Esophagus muscularis mucosa (tissue), 3 donors: ENCODE measurements at regions not wholly inside any gene's neighbourhood (a gene's known extent, or its start where the extent isn't known, plus 50 kb on each side); places are given as distances from the start of the nearest gene placed in this dataset.

Experiments
- POLR2A ChIP-seq: fragments of 450-650 bp; IDR thresholded peaks from one replicate; pipeline ENCODE4 v1.6.1; 2017; ENCODE audit warnings: antibody characterized with exemption, moderate library complexity, mild to moderate bottlenecking, low read depth
- TF ChIP-seq, protein P1 (sequence below), 3 experiments: fragments of 200-600 bp in 2 of 3; fragments of 450-650 bp in 1 of 3; sonication (generic) in 2 of 3; IDR thresholded peaks; one replicate each; pipeline ENCODE4 v1.5.1; 2017 to 2019; ENCODE audit warnings: antibody characterized with exemption in 3 of 3, mild to moderate bottlenecking in 2 of 3, moderate library complexity in 1 of 3

GRCh38 chr12:84508851-84509260 is 403.7 kb downstream of the SLC6A15 start:
- no peak for TF ChIP-seq POLR2A
- TF ChIP-seq, protein P1, sequence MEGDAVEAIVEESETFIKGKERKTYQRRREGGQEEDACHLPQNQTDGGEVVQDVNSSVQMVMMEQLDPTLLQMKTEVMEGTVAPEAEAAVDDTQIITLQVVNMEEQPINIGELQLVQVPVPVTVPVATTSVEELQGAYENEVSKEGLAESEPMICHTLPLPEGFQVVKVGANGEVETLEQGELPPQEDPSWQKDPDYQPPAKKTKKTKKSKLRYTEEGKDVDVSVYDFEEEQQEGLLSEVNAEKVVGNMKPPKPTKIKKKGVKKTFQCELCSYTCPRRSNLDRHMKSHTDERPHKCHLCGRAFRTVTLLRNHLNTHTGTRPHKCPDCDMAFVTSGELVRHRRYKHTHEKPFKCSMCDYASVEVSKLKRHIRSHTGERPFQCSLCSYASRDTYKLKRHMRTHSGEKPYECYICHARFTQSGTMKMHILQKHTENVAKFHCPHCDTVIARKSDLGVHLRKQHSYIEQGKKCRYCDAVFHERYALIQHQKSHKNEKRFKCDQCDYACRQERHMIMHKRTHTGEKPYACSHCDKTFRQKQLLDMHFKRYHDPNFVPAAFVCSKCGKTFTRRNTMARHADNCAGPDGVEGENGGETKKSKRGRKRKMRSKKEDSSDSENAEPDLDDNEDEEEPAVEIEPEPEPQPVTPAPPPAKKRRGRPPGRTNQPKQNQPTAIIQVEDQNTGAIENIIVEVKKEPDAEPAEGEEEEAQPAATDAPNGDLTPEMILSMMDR (IDR thresholded peaks at IDR 0.05), result no peak
